H1 (cell line): ENCODE measurements at regions not wholly inside any gene's neighbourhood (a gene's known extent, or its start where the extent isn't known, plus 50 kb on each side); places are given as distances from the start of the nearest gene placed in this dataset.

ENCODE experiments used
- CHD1 ChIP-seq: IDR thresholded peaks from 2 replicates; pipeline ENCODE4 v1.6.1; 2012; ENCODE audit warnings: low read depth, low read length, improper control_type of control experiment
- KDM1A ChIP-seq: fragments of 200-600, 300-600 bp; sonication (generic); IDR thresholded peaks from 2 replicates; pipeline ENCODE4 v1.7.1; 2016; ENCODE audit warnings: mild to moderate bottlenecking, low read length, borderline replicate concordance
- TF ChIP-seq, protein P1 (sequence below), 3 experiments: IDR thresholded peaks; 1 replicate in 2 of 3; 2 replicates in 1 of 3; pipeline versions ENCODE4 v1.5.1 to v1.6.1; 2011; ENCODE audit warnings: low read length in 3 of 3, mild to moderate bottlenecking in 3 of 3, inconsistent platforms in 2 of 3, low read depth in 1 of 3, moderate library complexity in 1 of 3; ENCODE audit not compliant: insufficient read depth in 1 of 3; ENCODE audit errors: control extremely low read depth in 1 of 3

DNA sequence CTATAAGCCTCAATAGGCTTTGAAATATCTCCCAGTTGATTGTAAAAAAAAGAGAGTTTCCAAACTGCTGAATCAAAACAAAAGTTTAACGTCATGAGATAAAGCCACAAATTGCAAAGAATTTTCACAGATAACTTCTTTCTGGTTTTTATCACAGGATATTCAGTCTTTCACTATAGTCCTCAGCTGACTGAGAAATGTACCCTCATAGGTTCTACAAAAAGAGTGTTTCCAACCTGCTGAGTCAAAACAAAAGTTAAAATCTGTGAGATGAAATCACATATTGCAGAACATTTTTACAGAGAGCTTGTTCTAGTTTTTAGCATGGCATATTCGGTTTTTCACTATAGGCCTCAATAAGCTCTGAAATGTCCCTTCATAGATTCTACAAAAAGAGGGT lies 559.2 kb downstream of the KCNJ18 start (continued):
- TF ChIP-seq KDM1A (no peak), CHD1 (no peak)
- TF ChIP-seq, protein P1, sequence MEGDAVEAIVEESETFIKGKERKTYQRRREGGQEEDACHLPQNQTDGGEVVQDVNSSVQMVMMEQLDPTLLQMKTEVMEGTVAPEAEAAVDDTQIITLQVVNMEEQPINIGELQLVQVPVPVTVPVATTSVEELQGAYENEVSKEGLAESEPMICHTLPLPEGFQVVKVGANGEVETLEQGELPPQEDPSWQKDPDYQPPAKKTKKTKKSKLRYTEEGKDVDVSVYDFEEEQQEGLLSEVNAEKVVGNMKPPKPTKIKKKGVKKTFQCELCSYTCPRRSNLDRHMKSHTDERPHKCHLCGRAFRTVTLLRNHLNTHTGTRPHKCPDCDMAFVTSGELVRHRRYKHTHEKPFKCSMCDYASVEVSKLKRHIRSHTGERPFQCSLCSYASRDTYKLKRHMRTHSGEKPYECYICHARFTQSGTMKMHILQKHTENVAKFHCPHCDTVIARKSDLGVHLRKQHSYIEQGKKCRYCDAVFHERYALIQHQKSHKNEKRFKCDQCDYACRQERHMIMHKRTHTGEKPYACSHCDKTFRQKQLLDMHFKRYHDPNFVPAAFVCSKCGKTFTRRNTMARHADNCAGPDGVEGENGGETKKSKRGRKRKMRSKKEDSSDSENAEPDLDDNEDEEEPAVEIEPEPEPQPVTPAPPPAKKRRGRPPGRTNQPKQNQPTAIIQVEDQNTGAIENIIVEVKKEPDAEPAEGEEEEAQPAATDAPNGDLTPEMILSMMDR (IDR thresholded peaks at IDR 0.05; ENCODE audit: control extremely low read depth in 1 of 3, insufficient read depth in 1 of 3, low read depth in 1 of 3, low read length in 3 of 3) = no peak
